M059J (cell line): ENCODE measurements at regions not wholly inside any gene's neighbourhood (a gene's known extent, or its start where the extent isn't known, plus 50 kb on each side); places are given as distances from the start of the nearest gene placed in this dataset.
"Not testable (repeated sequence)": the region's sequence is repeated elsewhere in the genome, so short reads cannot be mapped to it uniquely, and the experiment has no call there.

Experiments used
- DNase-seq: peaks from one replicate; pipeline ENCODE4 v3.0.0-alpha.2; 2012; ENCODE audit warnings: low read depth

- no peak for DNase-seq
Measured at GRCh38 chr4:20050768-20051167, 200.9 kb upstream of the SLIT2 start.

GRCh38 chr4:20049889-20050288 is 201.8 kb upstream of the SLIT2 start:
- no peak for DNase-seq

- DNase-seq: no peak
Measured at GRCh38 chr4:20046931-20047677, 204.6 kb upstream of the SLIT2 start.

GRCh38 chr4:20046179-20046578 is 205.5 kb upstream of the SLIT2 start:
- DNase-seq: no peak

GRCh38 chr4:20044966-20045365 is 206.7 kb upstream of the SLIT2 start:
- DNase-seq: no peak

- DNase-seq: peak; percentile 85
Measured at GRCh38 chr4:20044502-20044911, 207.2 kb upstream of the SLIT2 start.

- DNase-seq: peak; percentile 21
Measured at GRCh38 chr4:20043991-20044390, 207.7 kb upstream of the SLIT2 start.

GRCh38 chr4:20042769-20043168 is 208.9 kb upstream of the SLIT2 start:
- DNase-seq: no peak

GRCh38 chr4:20041839-20042407 is 209.8 kb upstream of the SLIT2 start:
- no peak for DNase-seq

GRCh38 chr4:20037745-20038144 is 214.0 kb upstream of the SLIT2 start:
- peak; percentile 20 for DNase-seq

GRCh38 chr4:20030108-20030507 is 221.6 kb upstream of the SLIT2 start:
- DNase-seq: no peak

GRCh38 chr4:20028645-20029044 is 223.1 kb upstream of the SLIT2 start:
- peak; percentile 58 for DNase-seq

- DNase-seq: no peak
Measured at GRCh38 chr4:20026456-20026855, 225.2 kb upstream of the SLIT2 start.

- DNase-seq: no peak
Measured at GRCh38 chr4:20022471-20022870, 229.2 kb upstream of the SLIT2 start.

GRCh38 chr4:20020056-20020455 is 231.6 kb upstream of the SLIT2 start:
- DNase-seq: peak; percentile 71

- DNase-seq: peak; percentile 63
Measured at GRCh38 chr4:20019310-20020015, 232.2 kb upstream of the SLIT2 start.

- DNase-seq: peak; percentile 12
Measured at GRCh38 chr4:20017777-20018115, 234.0 kb upstream of the SLIT2 start.

GRCh38 chr4:20017070-20017776 is 234.5 kb upstream of the SLIT2 start:
- peak; percentile 21 for DNase-seq

GRCh38 chr4:20015636-20016224 is 236.0 kb upstream of the SLIT2 start:
- DNase-seq: no peak

GRCh38 chr4:20003836-20004558 is 247.7 kb upstream of the SLIT2 start:
- DNase-seq: not testable (repeated sequence)

- no peak for DNase-seq
Measured at GRCh38 chr4:19999775-20000414, 251.8 kb upstream of the SLIT2 start.
